ENCODE measurements at regions not wholly inside any gene's neighbourhood (a gene's known extent, or its start where the extent isn't known, plus 50 kb on each side); places are given as distances from the start of the nearest gene placed in this dataset.

- H3K9ac ChIP-seq (ENCODE audit: low read length in 2 of 2), result no peak overlapping the region
- H3K9me3 ChIP-seq (ENCODE audit: control insufficient read depth in 2 of 2, low read length in 2 of 2), result peaks cover 2 to 13% of the 10 kb centered on the region in 2 donors
- H3K4me3 ChIP-seq (ENCODE audit: low read length in 2 of 2), result no peak overlapping the region
- H3K36me3 ChIP-seq (ENCODE audit: control insufficient read depth in 2 of 2, insufficient read depth in 2 of 2, low read length in 2 of 2), result no peaks in the 10 kb centered on the region
- H3K27me3 ChIP-seq (ENCODE audit: control insufficient read depth in 1 of 2, insufficient read depth in 2 of 2, low read length in 2 of 2), result peaks cover 4 to 7% of the 10 kb centered on the region in 2 donors
- H3K4me1 ChIP-seq (ENCODE audit: control insufficient read depth, insufficient read depth, low read length), result no peaks in the 10 kb centered on the region
- H3K27ac ChIP-seq (ENCODE audit: low read length), result no peak overlapping the region
These were observed 179.9 kb upstream of the PRKCQ start for GRCh38 chr10:6759961-6760360.

- Histone ChIP-seq H3K36me3 (ENCODE audit: control insufficient read depth in 2 of 2, insufficient read depth in 2 of 2, low read length in 2 of 2) (no peaks in the 10 kb centered on the region), H3K9me3 (ENCODE audit: control insufficient read depth in 2 of 2, low read length in 2 of 2) (peaks cover 0 to 13% of the 10 kb centered on the region in 2 donors), H3K9ac (ENCODE audit: low read length in 2 of 2) (no peak overlapping the region), H3K27me3 (ENCODE audit: control insufficient read depth in 1 of 2, insufficient read depth in 2 of 2, low read length in 2 of 2) (peaks cover 3 to 10% of the 10 kb centered on the region in 2 donors), H3K4me3 (ENCODE audit: low read length in 2 of 2) (no peak overlapping the region), H3K27ac (ENCODE audit: low read length) (no peak overlapping the region), H3K4me1 (ENCODE audit: control insufficient read depth, insufficient read depth, low read length) (no peaks in the 10 kb centered on the region)
These were observed 177.1 kb upstream of the PRKCQ start for GRCh38 chr10:6757158-6757557.

GRCh38 chr10:6756716-6757115 lies 176.6 kb upstream of the PRKCQ start:
- H3K9ac ChIP-seq (ENCODE audit: low read length in 2 of 2), result no peak overlapping the region
- H3K27me3 ChIP-seq (ENCODE audit: control insufficient read depth in 1 of 2, insufficient read depth in 2 of 2, low read length in 2 of 2), result peaks cover 3 to 10% of the 10 kb centered on the region in 2 donors
- H3K4me3 ChIP-seq (ENCODE audit: low read length in 2 of 2), result no peak overlapping the region
- no peaks in the 10 kb centered on the region for H3K4me1 ChIP-seq (ENCODE audit: control insufficient read depth, insufficient read depth, low read length)
- H3K36me3 ChIP-seq (ENCODE audit: control insufficient read depth in 2 of 2, insufficient read depth in 2 of 2, low read length in 2 of 2), result no peaks in the 10 kb centered on the region
- H3K9me3 ChIP-seq (ENCODE audit: control insufficient read depth in 2 of 2, low read length in 2 of 2), result peaks cover 0 to 13% of the 10 kb centered on the region in 2 donors
- no peak overlapping the region for H3K27ac ChIP-seq (ENCODE audit: low read length)

GRCh38 chr10:6755781-6756460 lies 175.8 kb upstream of the PRKCQ start:
- H3K4me3 ChIP-seq (ENCODE audit: low read length in 2 of 2), result no peak overlapping the region
- H3K36me3 ChIP-seq (ENCODE audit: control insufficient read depth in 2 of 2, insufficient read depth in 2 of 2, low read length in 2 of 2), result no peaks in the 10 kb centered on the region
- H3K9ac ChIP-seq (ENCODE audit: low read length in 2 of 2), result no peak overlapping the region
- no peak overlapping the region for H3K27ac ChIP-seq (ENCODE audit: low read length)
- peaks cover 0 to 5% of the 10 kb centered on the region in 2 donors for H3K9me3 ChIP-seq (ENCODE audit: control insufficient read depth in 2 of 2, low read length in 2 of 2)
- H3K4me1 ChIP-seq (ENCODE audit: control insufficient read depth, insufficient read depth, low read length), result no peaks in the 10 kb centered on the region
- peaks cover 3 to 10% of the 10 kb centered on the region in 2 donors for H3K27me3 ChIP-seq (ENCODE audit: control insufficient read depth in 1 of 2, insufficient read depth in 2 of 2, low read length in 2 of 2)

GRCh38 chr10:6753644-6754043 lies 173.6 kb upstream of the PRKCQ start:
- no peak overlapping the region for H3K9ac ChIP-seq (ENCODE audit: low read length in 2 of 2)

GRCh38 chr10:6751363-6751762 lies 171.3 kb upstream of the PRKCQ start:
- Histone ChIP-seq H3K27ac (ENCODE audit: low read length) (no peak overlapping the region), H3K36me3 (ENCODE audit: control insufficient read depth in 2 of 2, insufficient read depth in 2 of 2, low read length in 2 of 2) (no peaks in the 10 kb centered on the region), H3K4me1 (ENCODE audit: control insufficient read depth, insufficient read depth, low read length) (no peaks in the 10 kb centered on the region), H3K9me3 (ENCODE audit: control insufficient read depth in 2 of 2, low read length in 2 of 2) (no peaks in the 10 kb centered on the region), H3K4me3 (ENCODE audit: low read length in 2 of 2) (no peak overlapping the region), H3K27me3 (ENCODE audit: control insufficient read depth in 1 of 2, insufficient read depth in 2 of 2, low read length in 2 of 2) (peaks cover 0 to 4% of the 10 kb centered on the region in 2 donors), H3K9ac (ENCODE audit: low read length in 2 of 2) (no peak overlapping the region)

More at GRCh38 chr10:6753644-6754043, 173.6 kb upstream of the PRKCQ start:
- Histone ChIP-seq H3K36me3 (ENCODE audit: control insufficient read depth in 2 of 2, insufficient read depth in 2 of 2, low read length in 2 of 2) (no peaks in the 10 kb centered on the region), H3K27ac (ENCODE audit: low read length) (no peak overlapping the region), H3K4me1 (ENCODE audit: control insufficient read depth, insufficient read depth, low read length) (no peaks in the 10 kb centered on the region), H3K4me3 (ENCODE audit: low read length in 2 of 2) (no peak overlapping the region), H3K9me3 (ENCODE audit: control insufficient read depth in 2 of 2, low read length in 2 of 2) (no peaks in the 10 kb centered on the region), H3K27me3 (ENCODE audit: control insufficient read depth in 1 of 2, insufficient read depth in 2 of 2, low read length in 2 of 2) (peaks cover 3 to 10% of the 10 kb centered on the region in 2 donors)

- no peak overlapping the region for H3K27ac ChIP-seq (ENCODE audit: low read length)
- no peaks in the 10 kb centered on the region for H3K4me1 ChIP-seq (ENCODE audit: control insufficient read depth, insufficient read depth, low read length)
- H3K4me3 ChIP-seq (ENCODE audit: low read length in 2 of 2), result no peak overlapping the region
- peaks cover 0 to 2% of the 10 kb centered on the region in 2 donors for H3K27me3 ChIP-seq (ENCODE audit: control insufficient read depth in 1 of 2, insufficient read depth in 2 of 2, low read length in 2 of 2)
- no peak overlapping the region for H3K9ac ChIP-seq (ENCODE audit: low read length in 2 of 2)
- H3K36me3 ChIP-seq (ENCODE audit: control insufficient read depth in 2 of 2, insufficient read depth in 2 of 2, low read length in 2 of 2), result no peaks in the 10 kb centered on the region
- H3K9me3 ChIP-seq (ENCODE audit: control insufficient read depth in 2 of 2, low read length in 2 of 2), result no peaks in the 10 kb centered on the region
These were observed 169.0 kb upstream of the PRKCQ start for GRCh38 chr10:6748981-6749635.

- Histone ChIP-seq H3K4me1 (ENCODE audit: control insufficient read depth, insufficient read depth, low read length) (no peaks in the 10 kb centered on the region), H3K27me3 (ENCODE audit: control insufficient read depth in 1 of 2, insufficient read depth in 2 of 2, low read length in 2 of 2) (peaks cover 0 to 2% of the 10 kb centered on the region in 2 donors), H3K9ac (ENCODE audit: low read length in 2 of 2) (no peak overlapping the region), H3K36me3 (ENCODE audit: control insufficient read depth in 2 of 2, insufficient read depth in 2 of 2, low read length in 2 of 2) (no peaks in the 10 kb centered on the region), H3K27ac (ENCODE audit: low read length) (no peak overlapping the region), H3K4me3 (ENCODE audit: low read length in 2 of 2) (no peak overlapping the region), H3K9me3 (ENCODE audit: control insufficient read depth in 2 of 2, low read length in 2 of 2) (no peaks in the 10 kb centered on the region)
These were observed 168.0 kb upstream of the PRKCQ start for GRCh38 chr10:6748029-6748428.

GRCh38 chr10:6746782-6747181 lies 166.7 kb upstream of the PRKCQ start:
- Histone ChIP-seq H3K9ac (ENCODE audit: low read length in 2 of 2) (no peak overlapping the region), H3K9me3 (ENCODE audit: control insufficient read depth in 2 of 2, low read length in 2 of 2) (no peaks in the 10 kb centered on the region), H3K4me3 (ENCODE audit: low read length in 2 of 2) (no peak overlapping the region), H3K27ac (ENCODE audit: low read length) (no peak overlapping the region), H3K4me1 (ENCODE audit: control insufficient read depth, insufficient read depth, low read length) (no peaks in the 10 kb centered on the region), H3K36me3 (ENCODE audit: control insufficient read depth in 2 of 2, insufficient read depth in 2 of 2, low read length in 2 of 2) (no peaks in the 10 kb centered on the region), H3K27me3 (ENCODE audit: control insufficient read depth in 1 of 2, insufficient read depth in 2 of 2, low read length in 2 of 2) (peaks cover 0 to 2% of the 10 kb centered on the region in 2 donors)

GRCh38 chr10:6743291-6743849 lies 163.3 kb upstream of the PRKCQ start:
- no peak overlapping the region for H3K27ac ChIP-seq (ENCODE audit: low read length)
- no peaks in the 10 kb centered on the region for H3K9me3 ChIP-seq (ENCODE audit: control insufficient read depth in 2 of 2, low read length in 2 of 2)
- H3K36me3 ChIP-seq (ENCODE audit: control insufficient read depth in 2 of 2, insufficient read depth in 2 of 2, low read length in 2 of 2), result no peaks in the 10 kb centered on the region
- no peak overlapping the region for H3K9ac ChIP-seq (ENCODE audit: low read length in 2 of 2)
- H3K4me3 ChIP-seq (ENCODE audit: low read length in 2 of 2), result no peak overlapping the region
- peaks cover 1% of the 10 kb centered on the region for H3K4me1 ChIP-seq (ENCODE audit: control insufficient read depth, insufficient read depth, low read length)
- H3K27me3 ChIP-seq (ENCODE audit: control insufficient read depth in 1 of 2, insufficient read depth in 2 of 2, low read length in 2 of 2), result no peaks in the 10 kb centered on the region

GRCh38 chr10:6741541-6741941 lies 161.5 kb upstream of the PRKCQ start:
- Histone ChIP-seq H3K9ac (ENCODE audit: low read length in 2 of 2) (no peak overlapping the region), H3K4me1 (ENCODE audit: control insufficient read depth, insufficient read depth, low read length) (peaks cover 7% of the 10 kb centered on the region), H3K4me3 (ENCODE audit: low read length in 2 of 2) (no peak overlapping the region), H3K27ac (ENCODE audit: low read length) (no peak overlapping the region), H3K36me3 (ENCODE audit: control insufficient read depth in 2 of 2, insufficient read depth in 2 of 2, low read length in 2 of 2) (no peaks in the 10 kb centered on the region), H3K27me3 (ENCODE audit: control insufficient read depth in 1 of 2, insufficient read depth in 2 of 2, low read length in 2 of 2) (no peaks in the 10 kb centered on the region), H3K9me3 (ENCODE audit: control insufficient read depth in 2 of 2, low read length in 2 of 2) (no peaks in the 10 kb centered on the region)
